ENCODE measurements at regions not wholly inside any gene's neighbourhood (a gene's known extent, or its start where the extent isn't known, plus 50 kb on each side); places are given as distances from the start of the nearest gene placed in this dataset.

GRCh38 chr5:113806904-113807303 lies 293.4 kb downstream of the YTHDC2 start:
- ATAC-seq = peak; percentile 46
- TF ChIP-seq, protein P1, sequence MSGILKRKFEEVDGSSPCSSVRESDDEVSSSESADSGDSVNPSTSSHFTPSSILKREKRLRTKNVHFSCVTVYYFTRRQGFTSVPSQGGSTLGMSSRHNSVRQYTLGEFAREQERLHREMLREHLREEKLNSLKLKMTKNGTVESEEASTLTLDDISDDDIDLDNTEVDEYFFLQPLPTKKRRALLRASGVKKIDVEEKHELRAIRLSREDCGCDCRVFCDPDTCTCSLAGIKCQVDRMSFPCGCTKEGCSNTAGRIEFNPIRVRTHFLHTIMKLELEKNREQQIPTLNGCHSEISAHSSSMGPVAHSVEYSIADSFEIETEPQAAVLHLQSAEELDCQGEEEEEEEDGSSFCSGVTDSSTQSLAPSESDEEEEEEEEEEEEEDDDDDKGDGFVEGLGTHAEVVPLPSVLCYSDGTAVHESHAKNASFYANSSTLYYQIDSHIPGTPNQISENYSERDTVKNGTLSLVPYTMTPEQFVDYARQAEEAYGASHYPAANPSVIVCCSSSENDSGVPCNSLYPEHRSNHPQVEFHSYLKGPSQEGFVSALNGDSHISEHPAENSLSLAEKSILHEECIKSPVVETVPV (CRISPR knock-in tag; IDR thresholded peaks at IDR 0.05) = no peak
- TF ChIP-seq, protein P2, sequence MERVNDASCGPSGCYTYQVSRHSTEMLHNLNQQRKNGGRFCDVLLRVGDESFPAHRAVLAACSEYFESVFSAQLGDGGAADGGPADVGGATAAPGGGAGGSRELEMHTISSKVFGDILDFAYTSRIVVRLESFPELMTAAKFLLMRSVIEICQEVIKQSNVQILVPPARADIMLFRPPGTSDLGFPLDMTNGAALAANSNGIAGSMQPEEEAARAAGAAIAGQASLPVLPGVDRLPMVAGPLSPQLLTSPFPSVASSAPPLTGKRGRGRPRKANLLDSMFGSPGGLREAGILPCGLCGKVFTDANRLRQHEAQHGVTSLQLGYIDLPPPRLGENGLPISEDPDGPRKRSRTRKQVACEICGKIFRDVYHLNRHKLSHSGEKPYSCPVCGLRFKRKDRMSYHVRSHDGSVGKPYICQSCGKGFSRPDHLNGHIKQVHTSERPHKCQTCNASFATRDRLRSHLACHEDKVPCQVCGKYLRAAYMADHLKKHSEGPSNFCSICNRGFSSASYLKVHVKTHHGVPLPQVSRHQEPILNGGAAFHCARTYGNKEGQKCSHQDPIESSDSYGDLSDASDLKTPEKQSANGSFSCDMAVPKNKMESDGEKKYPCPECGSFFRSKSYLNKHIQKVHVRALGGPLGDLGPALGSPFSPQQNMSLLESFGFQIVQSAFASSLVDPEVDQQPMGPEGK (CRISPR knock-in tag; IDR thresholded peaks at IDR 0.05; ENCODE audit: borderline replicate concordance) = no peak
- TF ChIP-seq ZNF565 (CRISPR knock-in tag; conservative IDR thresholded peaks at IDR 0.05; ENCODE audit: low read depth) (no peak), OSR1 (CRISPR knock-in tag; IDR thresholded peaks at IDR 0.05) (no peak), GLIS3 (CRISPR knock-in tag; IDR thresholded peaks at IDR 0.05) (no peak), ZFP30 (CRISPR knock-in tag; IDR thresholded peaks at IDR 0.05) (no peak), ZFP3 (CRISPR knock-in tag; IDR thresholded peaks at IDR 0.05) (no peak)

- TF ChIP-seq, protein P3, sequence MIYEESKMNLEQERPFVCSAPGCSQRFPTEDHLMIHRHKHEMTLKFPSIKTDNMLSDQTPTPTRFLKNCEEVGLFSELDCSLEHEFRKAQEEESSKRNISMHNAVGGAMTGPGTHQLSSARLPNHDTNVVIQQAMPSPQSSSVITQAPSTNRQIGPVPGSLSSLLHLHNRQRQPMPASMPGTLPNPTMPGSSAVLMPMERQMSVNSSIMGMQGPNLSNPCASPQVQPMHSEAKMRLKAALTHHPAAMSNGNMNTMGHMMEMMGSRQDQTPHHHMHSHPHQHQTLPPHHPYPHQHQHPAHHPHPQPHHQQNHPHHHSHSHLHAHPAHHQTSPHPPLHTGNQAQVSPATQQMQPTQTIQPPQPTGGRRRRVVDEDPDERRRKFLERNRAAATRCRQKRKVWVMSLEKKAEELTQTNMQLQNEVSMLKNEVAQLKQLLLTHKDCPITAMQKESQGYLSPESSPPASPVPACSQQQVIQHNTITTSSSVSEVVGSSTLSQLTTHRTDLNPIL (CRISPR knock-in tag; IDR thresholded peaks at IDR 0.05; ENCODE audit: low read depth) = no peak
- TF ChIP-seq ZC3H10 (CRISPR knock-in tag; IDR thresholded peaks at IDR 0.05) = no peak
- TF ChIP-seq ZFP3 (CRISPR knock-in tag; IDR thresholded peaks at IDR 0.05) = no peak
- TF ChIP-seq ZNF8 (CRISPR knock-in tag; IDR thresholded peaks at IDR 0.05) = no peak
- no peak for TF ChIP-seq TOX (CRISPR knock-in tag; IDR thresholded peaks at IDR 0.05; ENCODE audit: borderline replicate concordance)
- TF ChIP-seq PPARA (CRISPR knock-in tag; IDR thresholded peaks at IDR 0.05; ENCODE audit: borderline replicate concordance) = no peak
- TF ChIP-seq ZNF70 (CRISPR knock-in tag; IDR thresholded peaks at IDR 0.05) = no peak
- TF ChIP-seq, protein P4, sequence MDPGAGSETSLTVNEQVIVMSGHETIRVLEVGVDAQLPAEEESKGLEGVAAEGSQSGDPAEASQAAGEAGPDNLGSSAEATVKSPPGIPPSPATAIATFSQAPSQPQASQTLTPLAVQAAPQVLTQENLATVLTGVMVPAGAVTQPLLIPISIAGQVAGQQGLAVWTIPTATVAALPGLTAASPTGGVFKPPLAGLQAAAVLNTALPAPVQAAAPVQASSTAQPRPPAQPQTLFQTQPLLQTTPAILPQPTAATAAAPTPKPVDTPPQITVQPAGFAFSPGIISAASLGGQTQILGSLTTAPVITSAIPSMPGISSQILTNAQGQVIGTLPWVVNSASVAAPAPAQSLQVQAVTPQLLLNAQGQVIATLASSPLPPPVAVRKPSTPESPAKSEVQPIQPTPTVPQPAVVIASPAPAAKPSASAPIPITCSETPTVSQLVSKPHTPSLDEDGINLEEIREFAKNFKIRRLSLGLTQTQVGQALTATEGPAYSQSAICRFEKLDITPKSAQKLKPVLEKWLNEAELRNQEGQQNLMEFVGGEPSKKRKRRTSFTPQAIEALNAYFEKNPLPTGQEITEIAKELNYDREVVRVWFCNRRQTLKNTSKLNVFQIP (CRISPR knock-in tag; IDR thresholded peaks at IDR 0.05; ENCODE audit: borderline replicate concordance, low read depth) = no peak
- TF ChIP-seq, protein P2 (CRISPR knock-in tag; IDR thresholded peaks at IDR 0.05; ENCODE audit: borderline replicate concordance) = no peak
- TF ChIP-seq ARNTL (CRISPR knock-in tag; IDR thresholded peaks at IDR 0.05; ENCODE audit: borderline replicate concordance, low read depth) = no peak
- TF ChIP-seq BACH2 (CRISPR knock-in tag; IDR thresholded peaks at IDR 0.05; ENCODE audit: borderline replicate concordance) = no peak
- TF ChIP-seq RARB (CRISPR knock-in tag; IDR thresholded peaks at IDR 0.05) = no peak
- no peak for TF ChIP-seq ISL1 (CRISPR knock-in tag; IDR thresholded peaks at IDR 0.05)
- no peak for TF ChIP-seq ZFP30 (CRISPR knock-in tag; IDR thresholded peaks at IDR 0.05)
- TF ChIP-seq ZNF565 (CRISPR knock-in tag; conservative IDR thresholded peaks at IDR 0.05; ENCODE audit: low read depth) = no peak
- TF ChIP-seq SNAI2 (CRISPR knock-in tag; IDR thresholded peaks at IDR 0.05) = no peak
- TF ChIP-seq TCF4 (CRISPR knock-in tag; IDR thresholded peaks at IDR 0.05; ENCODE audit: borderline replicate concordance) = no peak
- no peak for TF ChIP-seq OSR1 (CRISPR knock-in tag; IDR thresholded peaks at IDR 0.05)
- ATAC-seq = peak; percentile 69
Observed at GRCh38 chr5:113807427-113807991, 294.0 kb downstream of the YTHDC2 start.

DNA sequence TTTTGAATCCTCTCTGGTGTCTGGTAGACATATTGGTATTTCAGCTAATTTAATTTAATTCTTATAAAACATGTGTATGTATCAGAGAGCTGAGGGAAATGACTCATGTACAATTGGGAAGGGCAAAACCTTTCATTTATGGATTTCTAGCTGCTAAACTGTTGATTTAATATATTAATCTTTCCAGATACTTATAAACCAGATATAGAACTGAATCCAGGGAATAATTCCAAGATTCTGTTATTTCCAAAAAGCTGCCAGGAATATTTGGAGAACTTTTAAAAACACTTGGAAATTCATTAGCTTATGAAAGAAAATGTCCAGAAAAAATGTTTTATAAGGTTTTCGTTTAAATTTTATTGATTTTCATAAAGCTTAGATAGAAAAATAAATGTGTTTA lies 295.5 kb downstream of the YTHDC2 start:
- no peak for TF ChIP-seq ZFP3 (CRISPR knock-in tag; IDR thresholded peaks at IDR 0.05)
- no peak for ATAC-seq

DNA sequence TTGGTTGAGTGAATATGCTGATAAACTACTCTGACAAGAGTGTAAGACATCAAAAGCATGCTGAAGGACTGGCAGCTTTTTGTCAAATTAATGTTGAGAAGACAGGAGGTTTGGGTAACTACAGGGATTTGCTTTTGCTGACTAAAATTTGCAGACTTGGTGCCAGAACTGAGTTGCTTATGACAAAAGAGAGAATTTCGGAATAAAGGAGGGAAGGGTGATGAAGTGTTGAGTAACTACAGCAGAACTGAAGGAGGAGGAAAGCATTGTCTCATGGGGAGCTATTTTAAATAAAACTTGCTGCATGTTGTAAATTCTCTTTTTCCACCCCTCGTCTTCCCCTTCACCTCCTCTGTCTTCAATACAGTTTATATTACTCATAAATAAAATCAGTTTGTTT lies 296.1 kb downstream of the YTHDC2 start:
- ATAC-seq = no peak
- TF ChIP-seq ZNF70 (CRISPR knock-in tag; IDR thresholded peaks at IDR 0.05) (no peak), PPARA (CRISPR knock-in tag; IDR thresholded peaks at IDR 0.05; ENCODE audit: borderline replicate concordance) (no peak), ZC3H10 (CRISPR knock-in tag; IDR thresholded peaks at IDR 0.05) (no peak), GLIS3 (CRISPR knock-in tag; IDR thresholded peaks at IDR 0.05) (no peak), RARB (CRISPR knock-in tag; IDR thresholded peaks at IDR 0.05) (no peak), ISL1 (CRISPR knock-in tag; IDR thresholded peaks at IDR 0.05) (no peak), SNAI2 (CRISPR knock-in tag; IDR thresholded peaks at IDR 0.05) (no peak), CSDC2 (CRISPR knock-in tag; IDR thresholded peaks at IDR 0.05) (no peak), TOX (CRISPR knock-in tag; IDR thresholded peaks at IDR 0.05; ENCODE audit: borderline replicate concordance) (no peak), TSHZ2 (CRISPR knock-in tag; IDR thresholded peaks at IDR 0.05) (no peak), OSR1 (CRISPR knock-in tag; IDR thresholded peaks at IDR 0.05) (no peak), ARNTL (CRISPR knock-in tag; IDR thresholded peaks at IDR 0.05; ENCODE audit: borderline replicate concordance, low read depth) (no peak), ZFP30 (CRISPR knock-in tag; IDR thresholded peaks at IDR 0.05) (no peak)
- TF ChIP-seq, protein P4 (CRISPR knock-in tag; IDR thresholded peaks at IDR 0.05; ENCODE audit: borderline replicate concordance, low read depth) = no peak

Measured in SK-N-SH treated with all-trans-retinoic acid at 6 μM for 48 hours (cell line).